ENCODE measurements at regions not wholly inside any gene's neighbourhood (a gene's known extent, or its start where the extent isn't known, plus 50 kb on each side); places are given as distances from the start of the nearest gene placed in this dataset.

- no peaks in the 10 kb centered on the region for H3K27me3 ChIP-seq (ENCODE audit: insufficient read depth, poor library complexity, severe bottlenecking)
- DNase-seq (ENCODE audit: low read depth in 1 of 2, low spot score in 1 of 2) = no peak
- no peak overlapping the region for H3K27ac ChIP-seq (replicated peaks)
- no peak overlapping the region for H3K4me3 ChIP-seq (replicated peaks; ENCODE audit: insufficient read depth, low read length)
- TF ChIP-seq SPI1 (IDR thresholded peaks at IDR 0.05; ENCODE audit: borderline replicate concordance, low read depth) (no peak), REST (IDR thresholded peaks at IDR 0.05; ENCODE audit: insufficient replicate concordance, low read depth) (no peak), GABPA (IDR thresholded peaks at IDR 0.05; ENCODE audit: low read depth) (no peak), POLR2AphosphoS5 (IDR thresholded peaks at IDR 0.05; ENCODE audit: low read depth) (no peak)
- TF ChIP-seq, protein P1, sequence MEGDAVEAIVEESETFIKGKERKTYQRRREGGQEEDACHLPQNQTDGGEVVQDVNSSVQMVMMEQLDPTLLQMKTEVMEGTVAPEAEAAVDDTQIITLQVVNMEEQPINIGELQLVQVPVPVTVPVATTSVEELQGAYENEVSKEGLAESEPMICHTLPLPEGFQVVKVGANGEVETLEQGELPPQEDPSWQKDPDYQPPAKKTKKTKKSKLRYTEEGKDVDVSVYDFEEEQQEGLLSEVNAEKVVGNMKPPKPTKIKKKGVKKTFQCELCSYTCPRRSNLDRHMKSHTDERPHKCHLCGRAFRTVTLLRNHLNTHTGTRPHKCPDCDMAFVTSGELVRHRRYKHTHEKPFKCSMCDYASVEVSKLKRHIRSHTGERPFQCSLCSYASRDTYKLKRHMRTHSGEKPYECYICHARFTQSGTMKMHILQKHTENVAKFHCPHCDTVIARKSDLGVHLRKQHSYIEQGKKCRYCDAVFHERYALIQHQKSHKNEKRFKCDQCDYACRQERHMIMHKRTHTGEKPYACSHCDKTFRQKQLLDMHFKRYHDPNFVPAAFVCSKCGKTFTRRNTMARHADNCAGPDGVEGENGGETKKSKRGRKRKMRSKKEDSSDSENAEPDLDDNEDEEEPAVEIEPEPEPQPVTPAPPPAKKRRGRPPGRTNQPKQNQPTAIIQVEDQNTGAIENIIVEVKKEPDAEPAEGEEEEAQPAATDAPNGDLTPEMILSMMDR (IDR thresholded peaks at IDR 0.05; ENCODE audit: insufficient read depth, low read length) = no peak
Measured at GRCh38 chr20:40192529-40192928, 496.5 kb downstream of the MAFB start.

GRCh38 chr20:40192081-40192480 is 497.0 kb downstream of the MAFB start:
- H3K4me3 ChIP-seq (replicated peaks; ENCODE audit: insufficient read depth, low read length) = no peak overlapping the region
- TF ChIP-seq, protein P1 (IDR thresholded peaks at IDR 0.05; ENCODE audit: insufficient read depth, low read length) = no peak
- TF ChIP-seq POLR2AphosphoS5 (IDR thresholded peaks at IDR 0.05; ENCODE audit: low read depth) (no peak), REST (IDR thresholded peaks at IDR 0.05; ENCODE audit: insufficient replicate concordance, low read depth) (no peak), GABPA (IDR thresholded peaks at IDR 0.05; ENCODE audit: low read depth) (no peak), SPI1 (IDR thresholded peaks at IDR 0.05; ENCODE audit: borderline replicate concordance, low read depth) (no peak)
- H3K27ac ChIP-seq (replicated peaks) = no peak overlapping the region
- no peak for DNase-seq (ENCODE audit: low read depth in 1 of 2, low spot score in 1 of 2)
- H3K27me3 ChIP-seq (ENCODE audit: insufficient read depth, poor library complexity, severe bottlenecking) = no peaks in the 10 kb centered on the region

DNA sequence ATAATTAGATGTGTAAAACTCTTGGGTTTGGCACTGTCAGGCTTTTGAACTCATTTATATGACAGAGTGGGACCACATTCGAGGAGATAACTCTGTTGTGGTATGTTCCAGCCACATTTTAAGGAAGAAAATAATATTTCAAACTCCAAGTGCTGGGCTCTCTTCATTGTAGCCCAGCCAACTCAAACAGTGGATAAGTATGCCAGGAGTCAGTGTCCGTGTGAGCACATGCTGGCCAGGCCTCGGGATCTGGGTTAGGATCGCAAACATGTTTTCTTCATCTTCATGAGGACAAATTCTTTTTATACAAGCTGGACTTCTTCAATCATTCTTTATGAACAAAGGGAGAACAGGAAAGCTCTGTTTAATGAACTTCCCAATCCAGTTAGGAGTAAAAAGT is 497.5 kb downstream of the MAFB start:
- H3K4me3 ChIP-seq (replicated peaks; ENCODE audit: insufficient read depth, low read length) = no peak overlapping the region
- TF ChIP-seq POLR2AphosphoS5 (IDR thresholded peaks at IDR 0.05; ENCODE audit: low read depth) (no peak), REST (IDR thresholded peaks at IDR 0.05; ENCODE audit: insufficient replicate concordance, low read depth) (no peak), GABPA (IDR thresholded peaks at IDR 0.05; ENCODE audit: low read depth) (no peak)
- TF ChIP-seq, protein P1 (IDR thresholded peaks at IDR 0.05; ENCODE audit: insufficient read depth, low read length) = no peak
- H3K27me3 ChIP-seq (ENCODE audit: insufficient read depth, poor library complexity, severe bottlenecking) = peaks cover 1% of the 10 kb centered on the region
- no peak overlapping the region for H3K27ac ChIP-seq (replicated peaks)
- DNase-seq (ENCODE audit: low read depth in 1 of 2, low spot score in 1 of 2) = no peak
